Stimulated activated CD4-positive, alpha-beta T cell treated with anti-CD3 and anti-CD28 coated beads, Interleukin-4, amount 100 ng/mL, for 24 hours (primary cell): ENCODE measurements at regions not wholly inside any gene's neighbourhood (a gene's known extent, or its start where the extent isn't known, plus 50 kb on each side); places are given as distances from the start of the nearest gene placed in this dataset.

Source experiments
- DNase-seq: peaks from one replicate; pipeline ENCODE4 v3.0.0-alpha.2; 2020

DNA sequence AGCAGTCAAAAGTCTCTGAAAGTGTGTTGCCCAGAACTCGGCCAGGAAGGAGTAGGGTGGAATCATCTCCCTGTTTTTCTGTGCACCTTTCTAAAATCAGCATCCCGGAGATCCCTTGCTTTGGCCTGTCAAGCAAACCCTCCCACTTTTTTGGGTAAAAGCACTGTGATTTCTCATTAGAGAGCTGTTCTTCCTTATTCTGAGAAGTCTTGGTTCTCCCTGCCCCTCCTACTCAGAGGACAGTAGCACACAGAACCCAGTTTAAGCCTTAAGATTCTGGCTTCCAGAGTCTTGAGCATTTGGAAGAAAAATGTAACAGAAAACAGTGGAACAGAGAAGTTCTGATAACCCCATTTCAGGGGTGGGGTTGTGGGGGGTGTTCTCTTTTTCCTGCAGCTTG, 52.6 kb upstream of the KATNAL1 start:
- no peak for DNase-seq

GRCh38 chr13:30360586-30360985, 53.2 kb upstream of the KATNAL1 start:
- DNase-seq: no peak

DNA sequence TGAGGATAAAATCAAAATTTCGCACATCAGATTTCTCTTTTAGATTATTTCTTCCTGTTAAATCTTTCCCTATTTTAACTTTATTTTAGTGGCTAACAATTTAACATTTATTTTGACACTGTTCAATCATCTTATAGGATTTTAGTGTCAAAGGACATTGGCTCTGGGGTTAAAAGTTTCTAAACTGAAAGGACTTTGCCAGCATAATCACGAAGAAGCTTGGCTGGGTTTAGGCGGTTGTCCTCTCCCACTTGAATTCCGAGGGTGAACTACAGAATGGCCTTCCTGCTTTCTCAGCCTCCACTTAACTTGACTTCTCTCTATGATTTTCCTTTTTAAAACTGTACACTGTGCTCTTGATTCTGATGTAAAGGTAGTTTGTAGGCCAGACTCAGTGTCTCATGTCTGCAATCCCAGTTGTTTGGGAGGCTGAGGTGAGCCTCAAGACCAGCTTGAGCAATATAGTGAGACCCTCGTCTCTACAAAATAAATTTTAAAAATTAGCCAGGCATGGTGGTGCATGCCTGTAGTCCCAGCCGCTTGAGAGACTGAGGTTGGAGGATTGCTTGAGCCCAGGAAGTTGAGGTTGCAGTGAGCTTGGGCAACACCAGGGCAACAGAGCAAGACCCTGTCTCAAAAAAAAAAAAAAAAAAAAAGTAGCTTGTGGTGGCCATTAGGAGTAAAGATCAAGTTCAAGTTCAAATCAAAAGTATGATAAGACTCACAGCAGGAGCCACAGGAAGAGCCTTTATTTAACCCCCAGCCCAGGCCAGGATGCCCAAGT, 54.8 kb upstream of the KATNAL1 start:
- no peak for DNase-seq

DNA sequence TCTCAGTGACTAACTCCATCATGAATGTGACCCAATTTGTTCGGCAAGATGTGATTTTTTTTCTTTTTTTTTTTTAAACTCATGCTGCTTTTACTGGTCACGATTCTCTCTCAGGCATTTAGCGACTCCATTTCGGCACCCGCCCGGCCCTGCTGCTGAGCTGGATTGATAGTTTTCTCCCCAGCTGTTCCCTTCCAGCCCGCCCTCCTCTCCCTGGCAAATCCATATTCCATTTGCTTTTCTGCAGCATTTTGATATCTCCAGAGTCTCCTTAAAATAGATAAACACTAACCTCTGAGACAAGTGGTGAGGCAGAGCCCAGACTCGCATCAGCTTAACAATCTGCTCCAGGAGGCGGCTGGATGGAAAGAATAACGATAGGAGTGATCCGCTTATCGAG, 55.5 kb upstream of the KATNAL1 start:
- DNase-seq: no peak

GRCh38 chr13:30363725-30364124, 56.4 kb upstream of the KATNAL1 start:
- no peak for DNase-seq

DNA sequence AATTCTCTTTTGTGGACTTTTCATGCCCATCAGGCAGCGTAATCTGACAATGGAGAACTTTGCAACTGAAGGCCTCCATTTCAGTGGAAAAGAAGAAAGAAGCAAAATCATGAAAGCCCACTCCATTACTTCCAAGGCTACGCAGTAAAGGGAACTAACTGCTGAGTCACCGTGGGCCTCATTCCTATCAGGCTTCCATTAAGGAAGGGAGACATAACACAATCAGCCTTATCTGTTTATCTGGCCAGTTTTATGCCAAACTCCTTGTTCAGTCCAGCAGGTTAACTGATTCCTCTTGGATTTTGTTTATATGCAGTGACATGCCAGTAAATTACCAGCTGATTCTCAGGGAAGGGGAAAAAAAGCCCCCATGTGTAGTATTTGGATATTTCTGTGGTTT, 56.8 kb upstream of the KATNAL1 start:
- DNase-seq: no peak

GRCh38 chr13:30364876-30365275, 57.4 kb upstream of the UBE2L5 start:
- no peak for DNase-seq

- DNase-seq: no peak
Measured at GRCh38 chr13:30366088-30366487, 56.2 kb upstream of the UBE2L5 start.

GRCh38 chr13:30367296-30367695, 55.0 kb upstream of the UBE2L5 start:
- no peak for DNase-seq

- no peak for DNase-seq
Measured at GRCh38 chr13:30370146-30370545, 52.1 kb upstream of the UBE2L5 start.

- no peak for DNase-seq
Measured at GRCh38 chr13:30370916-30371521, 51.3 kb upstream of the UBE2L5 start.

DNA sequence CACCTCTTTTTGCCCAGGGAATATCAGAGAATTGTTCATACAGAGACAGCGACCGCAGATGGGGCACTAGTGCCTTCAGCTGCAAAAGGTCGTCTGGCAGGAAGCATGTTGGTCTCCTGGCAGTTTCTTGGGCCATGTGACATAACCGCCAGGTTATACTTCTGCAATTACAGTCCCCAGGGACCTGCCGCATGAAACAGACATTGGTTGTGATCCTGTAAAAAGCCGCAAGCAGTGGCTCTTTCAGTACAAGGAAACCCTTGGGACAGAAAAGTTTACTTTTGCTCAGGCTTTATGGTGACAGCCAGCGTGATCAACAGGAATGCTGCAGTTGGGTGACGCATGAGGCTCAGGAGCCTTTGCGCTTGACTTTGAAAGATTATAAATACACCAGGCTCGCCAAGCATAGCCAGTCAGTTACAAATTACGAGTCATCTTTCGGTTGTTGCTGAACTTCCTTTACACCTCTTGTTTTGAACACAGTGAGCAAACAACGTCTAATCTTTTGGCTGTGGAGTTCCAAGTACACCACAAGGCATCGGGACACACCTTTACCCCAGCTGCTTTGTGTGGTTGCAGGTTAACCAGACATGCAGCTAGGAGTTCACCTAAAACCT, 50.5 kb upstream of the UBE2L5 start:
- peak; percentile 54 for DNase-seq
